ENCODE measurements at regions not wholly inside any gene's neighbourhood (a gene's known extent, or its start where the extent isn't known, plus 50 kb on each side); places are given as distances from the start of the nearest gene placed in this dataset.

DNA sequence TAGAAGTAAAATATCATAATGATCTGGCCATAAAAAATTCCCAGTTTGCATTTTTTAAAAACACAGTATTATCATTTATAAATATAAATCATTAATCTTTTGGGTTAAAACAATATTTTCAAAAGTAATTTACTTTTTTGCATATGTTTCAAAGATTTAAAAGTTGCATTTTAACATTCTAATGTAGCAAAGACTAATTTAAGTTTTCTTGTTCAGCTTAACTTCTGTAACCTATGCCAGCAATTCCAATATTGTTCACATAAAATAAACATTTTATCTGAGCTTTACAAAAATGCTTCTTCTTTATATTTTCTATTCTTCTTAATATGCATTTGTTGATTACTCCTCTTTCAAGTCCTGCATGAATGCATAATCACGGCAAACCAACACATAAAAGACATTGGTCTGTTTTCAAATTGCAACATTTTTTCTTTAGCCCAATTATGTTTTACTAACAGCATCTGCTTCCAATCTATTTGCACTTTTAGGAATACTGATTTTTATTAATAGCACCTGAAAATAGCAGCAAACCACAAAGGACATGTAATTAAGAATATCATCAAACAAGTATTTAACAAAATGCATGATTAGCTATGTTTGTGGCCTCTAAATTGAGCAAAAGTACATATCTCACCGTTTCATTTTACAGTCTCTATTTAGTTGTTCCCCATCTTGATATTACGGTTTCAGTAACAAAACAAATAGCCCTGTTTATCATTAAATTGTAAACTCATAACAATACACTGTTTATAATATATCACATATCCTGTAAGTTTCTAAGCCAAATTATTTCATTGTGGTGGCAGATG is 286.9 kb upstream of the NFE2L3 start:
- DNase-seq = no peak

DNA sequence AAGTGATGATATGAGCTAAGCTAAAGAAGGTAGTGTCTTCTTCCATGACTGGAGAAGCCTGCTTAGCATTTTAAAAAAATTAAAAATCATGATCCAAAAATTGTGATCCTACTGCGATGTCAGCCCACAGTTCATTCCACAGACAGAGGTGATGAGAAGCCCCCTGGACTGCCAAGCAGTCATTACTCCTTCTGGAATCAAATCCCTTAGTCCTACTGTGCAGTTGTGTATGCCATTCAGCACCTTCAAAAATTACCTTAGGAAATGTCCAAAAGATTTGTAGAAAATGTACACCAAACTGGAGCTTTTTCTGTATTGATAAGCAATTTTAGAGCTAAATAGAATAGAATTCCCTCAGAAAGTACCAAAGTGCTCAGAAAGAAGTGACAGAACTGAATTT is 283.5 kb upstream of the NFE2L3 start:
- no peak for DNase-seq

DNA sequence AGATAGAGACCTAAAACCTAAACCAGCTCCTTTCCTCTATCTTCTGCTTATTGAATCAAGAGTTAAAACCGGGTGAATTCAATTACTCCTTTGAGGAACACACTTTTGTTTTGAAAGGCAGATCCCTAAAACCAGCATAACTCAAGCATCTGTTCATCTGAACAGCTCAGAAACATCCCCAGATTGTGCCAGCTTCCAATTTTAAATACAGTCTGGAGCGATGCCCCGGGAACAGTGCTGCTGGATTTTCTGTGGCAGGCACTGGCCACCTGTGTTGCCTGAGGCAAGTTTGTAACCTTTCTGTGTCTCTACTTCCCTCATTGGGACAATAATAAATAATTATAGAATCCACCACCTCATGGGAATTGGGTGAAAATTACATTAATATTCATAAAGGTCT is 281.4 kb upstream of the NFE2L3 start:
- no peak for DNase-seq

GRCh38 chr7:25876092-25876491 is 275.9 kb upstream of the NFE2L3 start:
- DNase-seq = no peak

DNA sequence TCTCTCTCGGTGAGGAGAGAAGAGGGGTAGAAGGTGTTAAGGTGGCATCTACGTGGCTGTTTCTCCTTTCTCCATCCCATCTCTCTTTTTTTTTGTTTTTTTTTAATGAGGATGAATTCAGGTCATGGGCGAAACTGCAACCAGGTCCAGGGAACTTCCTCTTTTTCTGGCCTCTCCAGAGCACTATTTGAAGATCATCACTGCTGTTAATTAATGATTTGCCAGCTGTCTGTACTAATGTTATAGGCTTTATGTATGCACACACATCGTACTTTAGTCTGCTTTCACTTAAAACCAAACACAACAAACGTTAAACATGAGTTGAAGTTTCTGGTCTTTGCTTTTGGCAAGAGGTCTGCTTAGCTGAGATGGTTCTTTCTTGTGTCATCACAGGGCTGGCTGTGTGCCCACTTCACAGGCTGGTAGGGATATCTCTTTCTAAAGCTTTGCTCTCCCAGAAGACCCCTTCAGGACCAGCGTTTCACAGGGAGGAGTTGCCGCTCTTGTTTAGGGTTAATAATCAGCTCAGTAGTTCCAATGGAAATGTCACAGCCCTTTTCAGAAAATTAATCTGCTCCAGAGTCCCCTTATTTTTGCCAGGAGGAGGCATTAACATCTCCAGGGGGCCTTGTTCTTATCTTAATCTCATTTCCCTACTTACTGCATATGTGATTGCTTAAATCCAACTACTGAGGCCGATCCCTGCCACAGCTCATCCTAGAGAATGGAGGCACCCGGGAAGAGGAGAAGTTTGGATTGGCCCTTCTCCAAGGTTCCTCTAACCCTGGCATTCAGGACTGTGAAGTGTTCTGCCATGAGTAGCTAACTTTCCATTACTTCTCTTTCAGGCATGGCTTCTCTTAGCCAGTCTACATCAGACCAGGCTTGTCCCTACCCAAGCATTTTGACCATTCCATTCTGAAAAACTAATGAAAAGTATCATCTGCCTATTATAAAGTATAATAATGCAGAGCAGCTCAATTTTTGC is 273.9 kb upstream of the NFE2L3 start:
- DNase-seq = no peak

DNA sequence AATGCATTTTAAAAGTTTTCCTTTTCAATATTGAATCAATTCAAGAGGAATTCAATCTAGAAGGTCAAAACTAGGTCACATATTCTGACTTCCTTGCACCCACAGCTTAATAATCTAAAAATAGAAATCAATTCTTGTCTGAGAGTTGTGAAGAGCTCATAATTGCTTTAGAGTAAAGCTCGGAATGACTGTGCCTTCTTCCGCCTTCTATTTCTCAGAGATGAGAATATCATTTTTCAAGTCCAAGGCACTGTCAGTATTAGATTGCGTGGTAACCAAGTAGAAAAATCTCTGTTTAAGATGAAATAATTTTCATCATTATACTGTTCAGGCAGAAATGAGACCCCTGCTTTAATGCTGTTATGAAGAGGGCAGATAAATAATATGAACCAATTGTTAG is 272.2 kb upstream of the NFE2L3 start:
- no peak for DNase-seq

DNA sequence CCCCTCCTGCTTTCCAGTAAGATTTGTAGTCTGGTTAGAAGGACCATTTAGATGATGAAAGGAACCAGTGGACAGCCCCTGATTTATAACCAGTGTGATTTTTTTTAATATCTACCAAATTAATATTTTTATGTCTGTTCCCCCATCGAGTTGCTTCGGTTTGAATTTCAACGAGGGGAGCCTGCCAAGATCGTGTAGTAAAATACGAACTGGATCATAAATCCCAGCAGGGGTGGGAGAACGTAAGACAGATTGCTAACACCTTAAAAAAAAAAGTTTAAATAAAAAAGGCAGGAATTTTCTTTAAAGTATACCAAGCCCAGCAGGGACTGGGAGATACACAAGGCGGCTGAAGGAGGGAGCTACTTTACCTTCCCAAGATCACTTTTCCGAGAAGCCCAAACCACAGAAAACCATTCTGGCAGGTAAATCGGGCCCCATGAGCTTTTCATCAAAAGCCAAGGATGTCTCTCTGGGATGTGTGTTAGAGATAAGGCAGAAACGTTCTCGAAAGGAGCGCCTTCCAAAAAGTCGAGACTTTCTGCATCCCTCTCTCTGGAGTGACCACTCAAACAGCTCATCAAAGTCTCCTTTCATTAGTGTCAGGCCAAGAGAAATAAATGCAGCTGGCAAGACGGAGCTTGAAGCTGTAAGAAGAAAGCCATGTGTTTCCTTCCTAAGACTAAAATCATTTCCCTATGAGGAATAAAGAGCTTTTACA is 270.5 kb upstream of the NFE2L3 start:
- no peak for DNase-seq

DNA sequence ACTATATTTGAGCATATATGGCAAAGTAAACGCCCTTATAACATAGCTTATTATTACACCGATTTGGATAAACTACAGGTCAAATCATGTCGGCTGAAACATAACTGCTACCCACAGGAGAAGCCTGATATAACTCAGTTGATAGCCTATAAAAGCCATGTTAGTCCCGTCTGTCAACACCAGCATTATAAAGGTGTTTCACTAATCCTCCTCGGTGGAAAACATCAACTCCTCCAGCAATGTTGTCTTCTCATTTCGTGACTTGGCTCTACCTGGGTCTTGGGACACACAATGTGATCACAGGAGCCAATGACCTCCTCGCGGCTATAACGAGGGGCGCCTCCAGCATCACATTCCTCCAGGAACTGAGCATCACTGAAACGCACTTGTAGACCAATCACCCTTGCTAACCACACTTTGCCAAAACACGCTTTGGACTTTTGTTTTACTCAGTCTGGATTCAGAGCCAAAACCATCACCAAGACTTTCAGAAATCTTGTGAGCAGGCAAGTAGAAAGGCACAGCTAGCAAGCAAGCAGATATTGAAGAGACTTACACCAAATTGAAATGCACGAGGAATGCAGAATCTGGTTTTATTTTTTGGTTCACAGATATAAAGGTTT is 269.7 kb upstream of the NFE2L3 start:
- DNase-seq = no peak

DNA sequence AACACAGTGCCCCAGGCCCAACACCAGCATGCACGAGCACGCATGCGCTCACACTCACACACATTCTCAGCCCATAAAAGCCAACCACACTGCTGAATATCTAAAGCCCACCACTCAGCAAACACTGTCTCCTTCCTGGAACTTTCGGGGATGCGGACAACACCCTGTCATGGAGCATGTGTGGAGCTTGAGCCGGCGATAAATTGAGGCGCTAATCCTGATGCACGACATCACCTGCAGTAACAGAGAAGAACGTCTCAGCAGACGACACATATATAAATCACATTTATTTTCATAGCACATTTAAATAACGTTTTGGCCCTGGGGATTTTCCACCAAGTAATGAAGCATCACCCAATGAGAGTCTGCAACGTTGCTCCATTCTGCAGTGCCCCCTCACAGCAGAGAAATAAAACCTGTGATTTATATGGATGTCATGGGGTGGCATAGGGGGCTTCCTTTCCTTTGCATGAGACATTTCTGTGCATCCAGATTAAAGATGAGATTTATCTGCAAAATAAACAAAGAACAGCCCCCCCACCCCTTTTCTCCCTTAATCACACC is 267.7 kb upstream of the NFE2L3 start:
- DNase-seq = no peak

- DNase-seq = no peak
Observed at GRCh38 chr7:25885057-25885576, 266.9 kb upstream of the NFE2L3 start.

- DNase-seq = no peak
Observed at GRCh38 chr7:25886387-25887240, 265.4 kb upstream of the NFE2L3 start.

DNA sequence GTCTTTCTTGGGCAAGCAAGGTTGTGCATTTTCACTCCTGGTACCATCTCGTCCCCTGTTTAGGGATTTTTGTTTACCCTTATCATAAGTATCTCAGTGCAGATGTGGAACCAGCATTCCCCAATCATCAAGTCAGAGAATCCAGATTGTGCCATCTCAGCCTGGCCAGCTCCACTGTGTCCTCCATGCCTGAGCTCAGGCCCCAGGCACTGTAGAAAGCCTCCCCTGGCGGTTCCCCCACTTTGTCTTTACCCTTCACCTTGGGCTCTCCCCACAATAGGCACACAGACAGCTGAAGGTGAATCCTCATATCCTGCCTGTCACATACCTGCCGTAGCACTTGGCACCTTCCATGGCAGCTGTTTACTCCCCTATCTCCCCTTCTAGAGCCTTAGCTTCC is 264.7 kb upstream of the NFE2L3 start:
- no peak for DNase-seq

- DNase-seq = no peak
Observed at GRCh38 chr7:25887795-25888559, 264.0 kb upstream of the NFE2L3 start.

DNA sequence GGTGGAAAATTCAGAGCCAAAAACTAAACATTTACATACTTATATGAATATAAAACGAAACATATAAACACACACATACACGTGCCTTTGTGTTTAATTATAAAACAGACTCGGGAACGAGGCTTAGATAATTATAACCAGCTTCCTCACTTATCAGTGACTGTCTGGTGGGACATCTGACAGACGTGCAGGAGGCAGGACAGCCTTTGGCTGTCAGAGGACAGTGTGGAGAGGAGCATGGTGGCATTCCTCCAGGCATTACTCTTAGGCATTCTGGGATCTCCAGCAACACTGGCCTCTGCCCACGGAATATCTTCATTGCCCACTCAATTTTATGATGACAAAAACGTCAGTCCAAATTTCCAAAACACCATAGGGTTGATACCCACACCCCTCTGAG is 262.2 kb upstream of the NFE2L3 start:
- DNase-seq = no peak

DNA sequence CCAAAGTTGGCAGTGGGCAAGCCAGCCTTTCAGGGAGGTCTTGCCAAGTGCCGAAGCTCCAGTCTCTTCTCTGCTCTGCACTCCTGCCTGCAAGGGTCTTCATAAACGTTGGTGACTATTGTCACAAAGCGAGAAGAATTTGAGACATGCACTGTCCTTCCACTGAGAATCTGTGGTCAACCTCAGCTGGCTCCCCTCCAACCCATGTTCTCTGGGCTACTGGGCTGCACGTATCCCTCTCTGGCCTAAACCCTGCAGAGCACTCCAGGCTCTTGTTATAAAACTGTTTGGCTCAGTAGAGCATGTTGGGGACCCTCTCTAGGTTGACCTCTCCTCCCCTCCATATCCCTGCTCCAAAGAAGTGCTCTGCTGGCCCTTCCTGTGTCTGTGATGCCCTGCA is 260.4 kb upstream of the NFE2L3 start:
- no peak for DNase-seq

- DNase-seq = no peak
Observed at GRCh38 chr7:25893436-25893835, 258.6 kb upstream of the NFE2L3 start.

- peak; percentile 13 for DNase-seq
Observed at GRCh38 chr7:25894002-25894901, 257.7 kb upstream of the NFE2L3 start.

DNA sequence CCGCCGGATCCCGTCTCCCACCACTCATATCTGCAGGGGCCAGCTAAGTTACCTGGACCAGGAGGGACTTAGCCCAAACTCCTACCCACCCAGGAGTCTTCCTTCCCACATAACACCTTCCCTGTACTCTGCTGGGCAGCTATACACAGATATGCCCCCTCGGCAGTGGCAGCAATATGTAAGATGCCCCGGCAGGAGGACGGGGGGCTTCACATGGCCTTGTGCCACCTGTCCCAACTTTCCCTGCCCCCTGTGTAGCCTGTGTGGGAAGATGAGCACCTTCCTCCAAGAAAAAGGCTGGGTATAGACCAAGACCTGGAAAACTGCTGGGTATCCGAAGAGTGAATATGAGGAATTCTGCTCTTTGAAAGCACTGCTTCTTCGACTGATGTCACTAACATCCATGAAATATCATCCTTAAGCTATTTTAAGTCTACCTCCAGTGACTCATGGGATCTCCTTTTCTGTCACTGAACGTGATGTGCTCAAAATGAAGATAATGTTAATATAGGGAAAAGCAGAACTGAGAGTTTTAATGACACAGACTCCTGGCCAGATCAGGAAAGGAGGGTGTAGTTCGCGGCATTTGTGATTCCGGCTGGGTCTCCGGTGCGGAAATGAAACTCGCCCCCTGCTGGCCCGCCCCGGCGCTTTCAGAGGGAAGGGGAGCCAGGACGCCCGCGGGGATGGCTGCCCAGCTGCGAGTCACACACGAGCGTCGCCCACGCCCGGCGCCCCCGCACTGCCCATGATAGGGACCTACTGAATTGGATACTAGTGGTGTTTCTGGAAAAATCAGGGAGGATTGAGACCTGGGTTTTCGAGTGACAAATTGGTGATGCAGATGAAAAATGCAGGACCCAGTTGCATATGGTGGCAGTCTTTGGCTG is 256.9 kb upstream of the NFE2L3 start:
- peak; percentile 58 for DNase-seq
